ENCODE measurements at regions not wholly inside any gene's neighbourhood (a gene's known extent, or its start where the extent isn't known, plus 50 kb on each side); places are given as distances from the start of the nearest gene placed in this dataset.

- no peaks in the 10 kb centered on the region for H3K9me3 ChIP-seq
- no peak overlapping the region for H3K27ac ChIP-seq
- ATAC-seq (ENCODE audit: low FRiP score in 2 of 2) (no peak), DNase-seq (no peak)
- 64 to 73% methylated on average over 12 of the region's 12 CpGs for WGBS, 2 donors
- H3K4me1 ChIP-seq = no peaks in the 10 kb centered on the region
- no peak overlapping the region for H3K4me3 ChIP-seq
- no peak for TF ChIP-seq POLR2AphosphoS5 (IDR thresholded peaks at IDR 0.05)
- no peak for TF ChIP-seq EP300 (IDR thresholded peaks at IDR 0.05)
- no peak for TF ChIP-seq CTCF (IDR thresholded peaks at IDR 0.05)
- TF ChIP-seq POLR2A (IDR thresholded peaks at IDR 0.05) = no peak
- no peaks in the 10 kb centered on the region for H3K27me3 ChIP-seq
- no peaks in the 10 kb centered on the region for H3K36me3 ChIP-seq
Measured at GRCh38 chr4:27101126-27101525, 240.5 kb downstream of the STIM2 start.

- no peaks in the 10 kb centered on the region for H3K9me3 ChIP-seq
- H3K4me1 ChIP-seq = no peaks in the 10 kb centered on the region
- 81 to 86% methylated on average over 7 of the region's 7 CpGs for WGBS, 2 donors
- H3K27me3 ChIP-seq = no peaks in the 10 kb centered on the region
- H3K36me3 ChIP-seq = no peaks in the 10 kb centered on the region
- ATAC-seq (ENCODE audit: low FRiP score in 2 of 2) (no peak), DNase-seq (no peak)
- no peak overlapping the region for H3K27ac ChIP-seq
- H3K4me3 ChIP-seq = no peak overlapping the region
- TF ChIP-seq EP300 (IDR thresholded peaks at IDR 0.05) (no peak), CTCF (IDR thresholded peaks at IDR 0.05) (no peak), POLR2A (IDR thresholded peaks at IDR 0.05) (no peak), POLR2AphosphoS5 (IDR thresholded peaks at IDR 0.05) (no peak)
Measured at GRCh38 chr4:27101561-27101960, 240.9 kb downstream of the STIM2 start.

GRCh38 chr4:27111627-27112026, 251.0 kb downstream of the STIM2 start:
- ATAC-seq (ENCODE audit: low FRiP score in 2 of 2) (no peak), DNase-seq (no peak)
- Histone ChIP-seq H3K4me1 (no peaks in the 10 kb centered on the region), H3K4me3 (no peak overlapping the region), H3K27me3 (no peaks in the 10 kb centered on the region), H3K36me3 (no peaks in the 10 kb centered on the region), H3K9me3 (no peaks in the 10 kb centered on the region), H3K27ac (no peak overlapping the region)
- no peak for TF ChIP-seq POLR2AphosphoS5 (IDR thresholded peaks at IDR 0.05)
- no peak for TF ChIP-seq POLR2A (IDR thresholded peaks at IDR 0.05)
- TF ChIP-seq EP300 (IDR thresholded peaks at IDR 0.05) = no peak
- no peak for TF ChIP-seq CTCF (IDR thresholded peaks at IDR 0.05)
- WGBS, 2 donors = 66 to 73% methylated on average over 3 of the region's 3 CpGs

GRCh38 chr4:27112587-27112986, 251.9 kb downstream of the STIM2 start:
- 81% methylated on average over 3 of the region's 3 CpGs for WGBS, 2 donors
- DNase-seq (no peak), ATAC-seq (ENCODE audit: low FRiP score in 2 of 2) (no peak)
- H3K4me1 ChIP-seq = no peaks in the 10 kb centered on the region
- H3K27me3 ChIP-seq = no peaks in the 10 kb centered on the region
- TF ChIP-seq POLR2A (IDR thresholded peaks at IDR 0.05) = no peak
- no peak for TF ChIP-seq POLR2AphosphoS5 (IDR thresholded peaks at IDR 0.05)
- no peak for TF ChIP-seq EP300 (IDR thresholded peaks at IDR 0.05)
- no peak for TF ChIP-seq CTCF (IDR thresholded peaks at IDR 0.05)
- no peak overlapping the region for H3K4me3 ChIP-seq
- no peaks in the 10 kb centered on the region for H3K9me3 ChIP-seq
- H3K36me3 ChIP-seq = no peaks in the 10 kb centered on the region
- no peak overlapping the region for H3K27ac ChIP-seq

GRCh38 chr4:27115221-27115620, 254.6 kb downstream of the STIM2 start:
- H3K27ac ChIP-seq = no peak overlapping the region
- DNase-seq = no peak
- no peaks in the 10 kb centered on the region for H3K9me3 ChIP-seq
- no peaks in the 10 kb centered on the region for H3K27me3 ChIP-seq
- no peak for TF ChIP-seq EP300 (IDR thresholded peaks at IDR 0.05)
- WGBS, 2 donors = 77 to 82% methylated on average over 4 of the region's 4 CpGs
- no peaks in the 10 kb centered on the region for H3K36me3 ChIP-seq
- no peaks in the 10 kb centered on the region for H3K4me1 ChIP-seq
- ATAC-seq (ENCODE audit: low FRiP score in 2 of 2) = no peak
- no peak overlapping the region for H3K4me3 ChIP-seq
